CD4-positive, alpha-beta memory T cell (primary cell): ENCODE measurements at regions not wholly inside any gene's neighbourhood (a gene's known extent, or its start where the extent isn't known, plus 50 kb on each side); places are given as distances from the start of the nearest gene placed in this dataset.
A peak's percentile ranks its signal among the peaks of the same experiment; 100 is the strongest.

Experiments
- CTCF ChIA-PET: fragments of 350-600 bp; sonication (Branson Sonifier 250); formaldehyde crosslinking; loops from one replicate; lab custom pipeline; 2021; ENCODE audit warnings: inconsistent platforms; ENCODE audit not compliant: partially characterized antibody; lab: Charles Lee
- POLR2A ChIA-PET: fragments of 350-600 bp; sonication (Branson Sonifier 250); formaldehyde crosslinking; loops from one replicate; lab custom pipeline; 2021; ENCODE audit not compliant: partially characterized antibody; lab: Charles Lee
- DNase-seq, 5 donors: peaks; one replicate each; pipeline versions ENCODE4 v3.0.0 to v3.0.0-alpha.2; 2020 to 2022; ENCODE audit warnings: mixed read lengths in 1 of 5
- H3K27ac ChIP-seq: one replicate; pipeline ENCODE4 v1.7.0; 2013; ENCODE audit warnings: low read depth, low read length
- H3K27me3 ChIP-seq: 2 replicates; pipeline ENCODE4 v1.7.0; 2013; ENCODE audit warnings: mild to moderate bottlenecking, low read length, moderate library complexity; ENCODE audit not compliant: insufficient read depth
- H3K36me3 ChIP-seq: 2 replicates; pipeline ENCODE4 v1.7.0; 2013; ENCODE audit warnings: mild to moderate bottlenecking, low read length, moderate library complexity; ENCODE audit not compliant: insufficient read depth
- H3K4me1 ChIP-seq: 2 replicates; pipeline ENCODE4 v1.7.0; 2013; ENCODE audit warnings: mild to moderate bottlenecking, low read length, moderate library complexity; ENCODE audit not compliant: insufficient read depth
- H3K4me3 ChIP-seq, 2 donors: one replicate each; pipeline ENCODE4 v1.7.0; 2013; ENCODE audit warnings: low read length in 2 of 2, mild to moderate bottlenecking in 1 of 2
- H3K9me3 ChIP-seq, 2 donors: one replicate each; pipeline ENCODE4 v1.7.0; 2013; ENCODE audit warnings: low read length in 2 of 2, control low read depth in 1 of 2; ENCODE audit not compliant: control insufficient read depth in 1 of 2
- H3K27ac Mint-ChIP-seq, 7 donors: one replicate each; pipeline ENCODE4 v1.8.0; 2020 to 2021; ENCODE audit warnings: mixed read lengths in 7 of 7, mild to moderate bottlenecking in 6 of 7, inconsistent platforms in 3 of 7, moderate library complexity in 3 of 7
- H3K27me3 Mint-ChIP-seq, 2 donors: one replicate each; pipeline ENCODE4 v1.8.0; 2020 to 2021; ENCODE audit warnings: mixed read lengths in 2 of 2
- H3K36me3 Mint-ChIP-seq, 2 donors: one replicate each; pipeline ENCODE4 v1.8.0; 2020 to 2021; ENCODE audit warnings: mixed read lengths in 2 of 2, inconsistent platforms in 1 of 2, mild to moderate bottlenecking in 1 of 2
- H3K4me1 Mint-ChIP-seq, 4 donors: one replicate each; pipeline ENCODE4 v1.8.0; 2020 to 2021; ENCODE audit warnings: mixed read lengths in 4 of 4, mild to moderate bottlenecking in 1 of 4
- H3K4me3 Mint-ChIP-seq, 8 donors: one replicate each; pipeline ENCODE4 v1.8.0; 2020 to 2021; ENCODE audit warnings: mixed read lengths in 8 of 8, mild to moderate bottlenecking in 7 of 8, moderate library complexity in 6 of 8, inconsistent platforms in 3 of 8
- H3K9me3 Mint-ChIP-seq, 8 donors: one replicate each; pipeline ENCODE4 v1.8.0; 2020 to 2021; ENCODE audit warnings: mixed read lengths in 8 of 8, mild to moderate bottlenecking in 5 of 8, inconsistent platforms in 3 of 8, moderate library complexity in 1 of 8
- intact Hi-C: fragments of 100-400 bp; cut with micrococcal nuclease; formaldehyde crosslinking; loops from one replicate; pipeline ENCODE4 v1.15.1; 2023

GRCh38 chr10:44028384-44029137 lies 356.3 kb downstream of the CXCL12 start:
- ChIA-PET POLR2A (no interaction called here), CTCF (interaction anchor here (1.2 kb wide), 1 partner anchor 9 kb away, joined by 5 read pairs; no protein-coding TSS in a partner anchor)
- H3K9me3 ChIP-seq = no peaks in the 10 kb centered on the region
- H3K36me3 ChIP-seq = no peaks in the 10 kb centered on the region
- no peak for DNase-seq
- H3K4me1 ChIP-seq = no peaks in the 10 kb centered on the region
- peaks cover 0 to 15% of the 10 kb centered on the region in 2 donors for H3K27me3 Mint-ChIP-seq
- peaks cover 3% of the 10 kb centered on the region for H3K27me3 ChIP-seq
- H3K9me3 Mint-ChIP-seq = no peaks in the 10 kb centered on the region
- H3K4me3 ChIP-seq = no peak overlapping the region
- no peak overlapping the region for H3K4me3 Mint-ChIP-seq
- no peaks in the 10 kb centered on the region for H3K4me1 Mint-ChIP-seq
- intact Hi-C loops = no loop called here
- no peak overlapping the region for H3K27ac Mint-ChIP-seq
- H3K36me3 Mint-ChIP-seq = no peaks in the 10 kb centered on the region
- no peak overlapping the region for H3K27ac ChIP-seq

- Mint-ChIP-seq H3K9me3 (no peaks in the 10 kb centered on the region), H3K27ac (no peak overlapping the region), H3K4me3 (no peak overlapping the region), H3K27me3 (peaks cover 0 to 13% of the 10 kb centered on the region in 2 donors), H3K36me3 (no peaks in the 10 kb centered on the region), H3K4me1 (no peaks in the 10 kb centered on the region)
- Histone ChIP-seq H3K36me3 (no peaks in the 10 kb centered on the region), H3K4me3 (no peak overlapping the region), H3K9me3 (no peaks in the 10 kb centered on the region), H3K27ac (no peak overlapping the region), H3K4me1 (no peaks in the 10 kb centered on the region), H3K27me3 (peaks cover 3% of the 10 kb centered on the region)
- ChIA-PET CTCF (no interaction called here), POLR2A (no interaction called here)
- intact Hi-C loops = no loop called here
- no peak for DNase-seq
Observed at GRCh38 chr10:44024356-44025116, 360.4 kb downstream of the CXCL12 start.

GRCh38 chr10:44023517-44023916 lies 361.4 kb downstream of the CXCL12 start:
- ChIA-PET POLR2A (no interaction called here), CTCF (no interaction called here)
- Histone ChIP-seq H3K27me3 (peaks cover 3% of the 10 kb centered on the region), H3K36me3 (no peaks in the 10 kb centered on the region), H3K9me3 (no peaks in the 10 kb centered on the region), H3K27ac (no peak overlapping the region), H3K4me3 (no peak overlapping the region), H3K4me1 (no peaks in the 10 kb centered on the region)
- Mint-ChIP-seq H3K4me3 (no peak overlapping the region), H3K9me3 (no peaks in the 10 kb centered on the region), H3K36me3 (no peaks in the 10 kb centered on the region), H3K4me1 (no peaks in the 10 kb centered on the region), H3K27ac (no peak overlapping the region), H3K27me3 (peaks cover 0 to 13% of the 10 kb centered on the region in 2 donors)
- DNase-seq = no peak
- intact Hi-C loops = no loop called here

- intact Hi-C loops = no loop called here
- no peaks in the 10 kb centered on the region for H3K4me1 Mint-ChIP-seq
- H3K4me3 Mint-ChIP-seq = no peak overlapping the region
Observed at GRCh38 chr10:44022203-44022602, 362.7 kb downstream of the CXCL12 start.

GRCh38 chr10:44020322-44021111 lies 364.4 kb downstream of the CXCL12 start:
- intact Hi-C loops = no loop called here
- Histone ChIP-seq H3K4me3 (no peak overlapping the region), H3K4me1 (no peaks in the 10 kb centered on the region), H3K9me3 (no peaks in the 10 kb centered on the region), H3K27me3 (no peaks in the 10 kb centered on the region), H3K36me3 (no peaks in the 10 kb centered on the region), H3K27ac (no peak overlapping the region)
- Mint-ChIP-seq H3K27me3 (peaks cover 2 to 15% of the 10 kb centered on the region in 2 donors), H3K27ac (no peak overlapping the region), H3K4me1 (no peaks in the 10 kb centered on the region), H3K36me3 (no peaks in the 10 kb centered on the region), H3K9me3 (no peaks in the 10 kb centered on the region), H3K4me3 (peak overlapping the region in 1 of 8 donors; percentile 10)
- ChIA-PET CTCF (interaction anchor here (2.2 kb wide), 1 partner anchor 8 kb away, joined by 5 read pairs; no protein-coding TSS in a partner anchor), POLR2A (no interaction called here)
- no peak for DNase-seq

More at GRCh38 chr10:44022203-44022602, 362.7 kb downstream of the CXCL12 start:
- ChIA-PET CTCF (no interaction called here), POLR2A (no interaction called here)
- H3K27me3 ChIP-seq = no peaks in the 10 kb centered on the region
- no peak for DNase-seq
- H3K27ac ChIP-seq = no peak overlapping the region
- no peak overlapping the region for H3K4me3 ChIP-seq
- H3K36me3 ChIP-seq = no peaks in the 10 kb centered on the region
- H3K9me3 ChIP-seq = no peaks in the 10 kb centered on the region
- Mint-ChIP-seq H3K27ac (no peak overlapping the region), H3K9me3 (no peaks in the 10 kb centered on the region), H3K27me3 (peaks cover 0 to 13% of the 10 kb centered on the region in 2 donors), H3K36me3 (no peaks in the 10 kb centered on the region)
- no peaks in the 10 kb centered on the region for H3K4me1 ChIP-seq

GRCh38 chr10:44017483-44018145 lies 367.3 kb downstream of the CXCL12 start:
- H3K9me3 ChIP-seq = no peaks in the 10 kb centered on the region
- H3K4me3 ChIP-seq = no peak overlapping the region
- H3K27me3 ChIP-seq = no peaks in the 10 kb centered on the region
- no peak for DNase-seq
- H3K4me1 Mint-ChIP-seq = no peaks in the 10 kb centered on the region
- ChIA-PET POLR2A (no interaction called here), CTCF (no interaction called here)
- intact Hi-C loops = no loop called here
- no peaks in the 10 kb centered on the region for H3K9me3 Mint-ChIP-seq
- H3K4me3 Mint-ChIP-seq = no peak overlapping the region
- H3K36me3 Mint-ChIP-seq = no peaks in the 10 kb centered on the region
- no peaks in the 10 kb centered on the region for H3K4me1 ChIP-seq
- H3K27me3 Mint-ChIP-seq = peaks cover 2 to 7% of the 10 kb centered on the region in 2 donors
- H3K27ac ChIP-seq = no peak overlapping the region
- no peaks in the 10 kb centered on the region for H3K36me3 ChIP-seq
- no peak overlapping the region for H3K27ac Mint-ChIP-seq
